WTC11 (cell line): ENCODE measurements at regions not wholly inside any gene's neighbourhood (a gene's known extent, or its start where the extent isn't known, plus 50 kb on each side); places are given as distances from the start of the nearest gene placed in this dataset.

Experiments
- ELF4 ChIP-seq: sonication (generic); formaldehyde crosslinking; IDR thresholded peaks from 2 replicates; pipeline ENCODE4 v1.8.1; 2022; ENCODE audit warnings: low read depth, mild to moderate bottlenecking, moderate library complexity, missing genetic modification reagents
- GTF2I ChIP-seq: fragments of 250-450 bp; sonication (Bioruptor Pico); conservative IDR thresholded peaks from 2 replicates; pipeline ENCODE4 v1.4.0; 2021; ENCODE audit warnings: mild to moderate bottlenecking
- JAZF1 ChIP-seq: fragments of 250-450 bp; sonication (Bioruptor Pico); IDR thresholded peaks from 2 replicates; pipeline ENCODE4 v1.9.0; 2021; ENCODE audit warnings: moderate library complexity, mild to moderate bottlenecking, inconsistent platforms
- MYBL2 ChIP-seq: sonication (generic); formaldehyde crosslinking; IDR thresholded peaks from 2 replicates; pipeline ENCODE4 v1.8.1; 2023; ENCODE audit warnings: mild to moderate bottlenecking, moderate library complexity, missing genetic modification reagents
- NFYB ChIP-seq: sonication (generic); formaldehyde crosslinking; conservative IDR thresholded peaks from 2 replicates; pipeline ENCODE4 v1.8.0; 2022; ENCODE audit warnings: low read depth, missing genetic modification reagents
- RORB ChIP-seq: fragments of 250-450 bp; sonication (Bioruptor Pico); IDR thresholded peaks from 2 replicates; pipeline ENCODE4 v1.9.0; 2021; ENCODE audit warnings: mild to moderate bottlenecking
- ZNF138 ChIP-seq: sonication (generic); formaldehyde crosslinking; conservative IDR thresholded peaks from 2 replicates; pipeline ENCODE4 v1.8.1; 2022; ENCODE audit warnings: mild to moderate bottlenecking, moderate library complexity, missing genetic modification reagents
- TF ChIP-seq, protein P1 (sequence below): sonication (generic); formaldehyde crosslinking; IDR thresholded peaks from 2 replicates; pipeline ENCODE4 v1.8.0; 2023; ENCODE audit warnings: missing genetic modification reagents, mild to moderate bottlenecking, borderline replicate concordance
- TF ChIP-seq, protein P2 (sequence below): sonication (generic); formaldehyde crosslinking; IDR thresholded peaks from 2 replicates; pipeline ENCODE4 v1.8.1; 2022; ENCODE audit warnings: mild to moderate bottlenecking, moderate library complexity, missing genetic modification reagents
- TF ChIP-seq, protein P3 (sequence below): sonication (generic); formaldehyde crosslinking; IDR thresholded peaks from 2 replicates; pipeline ENCODE4 v1.8.1; 2022; ENCODE audit warnings: missing genetic modification reagents, borderline replicate concordance
- TF ChIP-seq, protein P4 (sequence below): sonication (generic); formaldehyde crosslinking; IDR thresholded peaks from 2 replicates; pipeline ENCODE4 v1.8.1; 2022; ENCODE audit warnings: mild to moderate bottlenecking, missing genetic modification reagents, moderate library complexity, borderline replicate concordance
- TF ChIP-seq, protein P5 (sequence below): sonication (generic); formaldehyde crosslinking; IDR thresholded peaks from 2 replicates; pipeline ENCODE4 v1.8.0; 2022; ENCODE audit warnings: mild to moderate bottlenecking, missing genetic modification reagents
- TF ChIP-seq, protein P6 (sequence below): sonication (generic); formaldehyde crosslinking; IDR thresholded peaks from 2 replicates; pipeline ENCODE4 v1.8.0; 2022; ENCODE audit warnings: mild to moderate bottlenecking, missing genetic modification reagents
- TF ChIP-seq, protein P7 (sequence below): fragments of 250-450 bp; sonication (Bioruptor Pico); IDR thresholded peaks from 2 replicates; pipeline ENCODE4 v1.9.0; 2021; ENCODE audit warnings: mild to moderate bottlenecking

DNA sequence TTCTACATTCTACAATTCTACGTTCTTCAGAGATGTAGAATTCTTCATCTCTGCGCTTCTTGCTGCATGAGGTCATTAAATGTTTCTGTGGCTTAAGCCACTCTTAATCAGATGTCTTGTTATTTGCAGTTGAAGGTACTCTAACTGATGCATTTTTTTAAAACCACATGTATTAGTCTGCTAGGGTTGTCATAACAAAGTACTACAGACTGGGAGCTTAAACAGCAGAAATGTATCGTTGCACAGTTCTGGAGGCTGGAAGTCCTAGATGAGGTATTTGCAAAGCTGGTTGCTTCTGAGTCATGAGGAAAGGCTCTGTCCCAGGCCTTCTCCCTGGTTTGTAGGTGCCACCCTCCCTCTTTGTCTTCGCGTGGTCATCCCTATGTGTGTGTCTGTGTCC, 176.3 kb upstream of the GLI2 start (continued):
- TF ChIP-seq, protein P1, sequence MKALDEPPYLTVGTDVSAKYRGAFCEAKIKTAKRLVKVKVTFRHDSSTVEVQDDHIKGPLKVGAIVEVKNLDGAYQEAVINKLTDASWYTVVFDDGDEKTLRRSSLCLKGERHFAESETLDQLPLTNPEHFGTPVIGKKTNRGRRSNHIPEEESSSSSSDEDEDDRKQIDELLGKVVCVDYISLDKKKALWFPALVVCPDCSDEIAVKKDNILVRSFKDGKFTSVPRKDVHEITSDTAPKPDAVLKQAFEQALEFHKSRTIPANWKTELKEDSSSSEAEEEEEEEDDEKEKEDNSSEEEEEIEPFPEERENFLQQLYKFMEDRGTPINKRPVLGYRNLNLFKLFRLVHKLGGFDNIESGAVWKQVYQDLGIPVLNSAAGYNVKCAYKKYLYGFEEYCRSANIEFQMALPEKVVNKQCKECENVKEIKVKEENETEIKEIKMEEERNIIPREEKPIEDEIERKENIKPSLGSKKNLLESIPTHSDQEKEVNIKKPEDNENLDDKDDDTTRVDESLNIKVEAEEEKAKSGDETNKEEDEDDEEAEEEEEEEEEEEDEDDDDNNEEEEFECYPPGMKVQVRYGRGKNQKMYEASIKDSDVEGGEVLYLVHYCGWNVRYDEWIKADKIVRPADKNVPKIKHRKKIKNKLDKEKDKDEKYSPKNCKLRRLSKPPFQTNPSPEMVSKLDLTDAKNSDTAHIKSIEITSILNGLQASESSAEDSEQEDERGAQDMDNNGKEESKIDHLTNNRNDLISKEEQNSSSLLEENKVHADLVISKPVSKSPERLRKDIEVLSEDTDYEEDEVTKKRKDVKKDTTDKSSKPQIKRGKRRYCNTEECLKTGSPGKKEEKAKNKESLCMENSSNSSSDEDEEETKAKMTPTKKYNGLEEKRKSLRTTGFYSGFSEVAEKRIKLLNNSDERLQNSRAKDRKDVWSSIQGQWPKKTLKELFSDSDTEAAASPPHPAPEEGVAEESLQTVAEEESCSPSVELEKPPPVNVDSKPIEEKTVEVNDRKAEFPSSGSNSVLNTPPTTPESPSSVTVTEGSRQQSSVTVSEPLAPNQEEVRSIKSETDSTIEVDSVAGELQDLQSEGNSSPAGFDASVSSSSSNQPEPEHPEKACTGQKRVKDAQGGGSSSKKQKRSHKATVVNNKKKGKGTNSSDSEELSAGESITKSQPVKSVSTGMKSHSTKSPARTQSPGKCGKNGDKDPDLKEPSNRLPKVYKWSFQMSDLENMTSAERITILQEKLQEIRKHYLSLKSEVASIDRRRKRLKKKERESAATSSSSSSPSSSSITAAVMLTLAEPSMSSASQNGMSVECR (CRISPR knock-in tag), result no peak
- TF ChIP-seq, protein P2, sequence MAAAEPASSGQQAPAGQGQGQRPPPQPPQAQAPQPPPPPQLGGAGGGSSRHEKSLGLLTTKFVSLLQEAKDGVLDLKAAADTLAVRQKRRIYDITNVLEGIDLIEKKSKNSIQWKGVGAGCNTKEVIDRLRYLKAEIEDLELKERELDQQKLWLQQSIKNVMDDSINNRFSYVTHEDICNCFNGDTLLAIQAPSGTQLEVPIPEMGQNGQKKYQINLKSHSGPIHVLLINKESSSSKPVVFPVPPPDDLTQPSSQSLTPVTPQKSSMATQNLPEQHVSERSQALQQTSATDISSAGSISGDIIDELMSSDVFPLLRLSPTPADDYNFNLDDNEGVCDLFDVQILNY (CRISPR knock-in tag), result no peak
- TF ChIP-seq, protein P3, sequence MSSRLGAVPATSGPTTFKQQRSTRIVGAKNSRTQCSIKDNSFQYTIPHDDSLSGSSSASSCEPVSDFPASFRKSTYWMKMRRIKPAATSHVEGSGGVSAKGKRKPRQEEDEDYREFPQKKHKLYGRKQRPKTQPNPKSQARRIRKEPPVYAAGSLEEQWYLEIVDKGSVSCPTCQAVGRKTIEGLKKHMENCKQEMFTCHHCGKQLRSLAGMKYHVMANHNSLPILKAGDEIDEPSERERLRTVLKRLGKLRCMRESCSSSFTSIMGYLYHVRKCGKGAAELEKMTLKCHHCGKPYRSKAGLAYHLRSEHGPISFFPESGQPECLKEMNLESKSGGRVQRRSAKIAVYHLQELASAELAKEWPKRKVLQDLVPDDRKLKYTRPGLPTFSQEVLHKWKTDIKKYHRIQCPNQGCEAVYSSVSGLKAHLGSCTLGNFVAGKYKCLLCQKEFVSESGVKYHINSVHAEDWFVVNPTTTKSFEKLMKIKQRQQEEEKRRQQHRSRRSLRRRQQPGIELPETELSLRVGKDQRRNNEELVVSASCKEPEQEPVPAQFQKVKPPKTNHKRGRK, result no peak
- no peak for TF ChIP-seq RORB (CRISPR knock-in tag)
- TF ChIP-seq, protein P4, sequence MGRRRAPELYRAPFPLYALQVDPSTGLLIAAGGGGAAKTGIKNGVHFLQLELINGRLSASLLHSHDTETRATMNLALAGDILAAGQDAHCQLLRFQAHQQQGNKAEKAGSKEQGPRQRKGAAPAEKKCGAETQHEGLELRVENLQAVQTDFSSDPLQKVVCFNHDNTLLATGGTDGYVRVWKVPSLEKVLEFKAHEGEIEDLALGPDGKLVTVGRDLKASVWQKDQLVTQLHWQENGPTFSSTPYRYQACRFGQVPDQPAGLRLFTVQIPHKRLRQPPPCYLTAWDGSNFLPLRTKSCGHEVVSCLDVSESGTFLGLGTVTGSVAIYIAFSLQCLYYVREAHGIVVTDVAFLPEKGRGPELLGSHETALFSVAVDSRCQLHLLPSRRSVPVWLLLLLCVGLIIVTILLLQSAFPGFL, result no peak
- no peak for TF ChIP-seq ZNF138 (CRISPR knock-in tag)
- TF ChIP-seq ELF4 (CRISPR knock-in tag), result no peak
- TF ChIP-seq, protein P5, sequence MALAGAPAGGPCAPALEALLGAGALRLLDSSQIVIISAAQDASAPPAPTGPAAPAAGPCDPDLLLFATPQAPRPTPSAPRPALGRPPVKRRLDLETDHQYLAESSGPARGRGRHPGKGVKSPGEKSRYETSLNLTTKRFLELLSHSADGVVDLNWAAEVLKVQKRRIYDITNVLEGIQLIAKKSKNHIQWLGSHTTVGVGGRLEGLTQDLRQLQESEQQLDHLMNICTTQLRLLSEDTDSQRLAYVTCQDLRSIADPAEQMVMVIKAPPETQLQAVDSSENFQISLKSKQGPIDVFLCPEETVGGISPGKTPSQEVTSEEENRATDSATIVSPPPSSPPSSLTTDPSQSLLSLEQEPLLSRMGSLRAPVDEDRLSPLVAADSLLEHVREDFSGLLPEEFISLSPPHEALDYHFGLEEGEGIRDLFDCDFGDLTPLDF, result no peak
- TF ChIP-seq, protein P6, sequence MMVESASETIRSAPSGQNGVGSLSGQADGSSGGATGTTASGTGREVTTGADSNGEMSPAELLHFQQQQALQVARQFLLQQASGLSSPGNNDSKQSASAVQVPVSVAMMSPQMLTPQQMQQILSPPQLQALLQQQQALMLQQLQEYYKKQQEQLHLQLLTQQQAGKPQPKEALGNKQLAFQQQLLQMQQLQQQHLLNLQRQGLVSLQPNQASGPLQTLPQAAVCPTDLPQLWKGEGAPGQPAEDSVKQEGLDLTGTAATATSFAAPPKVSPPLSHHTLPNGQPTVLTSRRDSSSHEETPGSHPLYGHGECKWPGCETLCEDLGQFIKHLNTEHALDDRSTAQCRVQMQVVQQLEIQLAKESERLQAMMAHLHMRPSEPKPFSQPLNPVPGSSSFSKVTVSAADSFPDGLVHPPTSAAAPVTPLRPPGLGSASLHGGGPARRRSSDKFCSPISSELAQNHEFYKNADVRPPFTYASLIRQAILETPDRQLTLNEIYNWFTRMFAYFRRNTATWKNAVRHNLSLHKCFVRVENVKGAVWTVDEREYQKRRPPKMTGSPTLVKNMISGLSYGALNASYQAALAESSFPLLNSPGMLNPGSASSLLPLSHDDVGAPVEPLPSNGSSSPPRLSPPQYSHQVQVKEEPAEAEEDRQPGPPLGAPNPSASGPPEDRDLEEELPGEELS, result no peak
- no peak for TF ChIP-seq GTF2I (CRISPR knock-in tag)
- no peak for TF ChIP-seq JAZF1
- no peak for TF ChIP-seq NFYB (CRISPR knock-in tag)
- TF ChIP-seq, protein P7, sequence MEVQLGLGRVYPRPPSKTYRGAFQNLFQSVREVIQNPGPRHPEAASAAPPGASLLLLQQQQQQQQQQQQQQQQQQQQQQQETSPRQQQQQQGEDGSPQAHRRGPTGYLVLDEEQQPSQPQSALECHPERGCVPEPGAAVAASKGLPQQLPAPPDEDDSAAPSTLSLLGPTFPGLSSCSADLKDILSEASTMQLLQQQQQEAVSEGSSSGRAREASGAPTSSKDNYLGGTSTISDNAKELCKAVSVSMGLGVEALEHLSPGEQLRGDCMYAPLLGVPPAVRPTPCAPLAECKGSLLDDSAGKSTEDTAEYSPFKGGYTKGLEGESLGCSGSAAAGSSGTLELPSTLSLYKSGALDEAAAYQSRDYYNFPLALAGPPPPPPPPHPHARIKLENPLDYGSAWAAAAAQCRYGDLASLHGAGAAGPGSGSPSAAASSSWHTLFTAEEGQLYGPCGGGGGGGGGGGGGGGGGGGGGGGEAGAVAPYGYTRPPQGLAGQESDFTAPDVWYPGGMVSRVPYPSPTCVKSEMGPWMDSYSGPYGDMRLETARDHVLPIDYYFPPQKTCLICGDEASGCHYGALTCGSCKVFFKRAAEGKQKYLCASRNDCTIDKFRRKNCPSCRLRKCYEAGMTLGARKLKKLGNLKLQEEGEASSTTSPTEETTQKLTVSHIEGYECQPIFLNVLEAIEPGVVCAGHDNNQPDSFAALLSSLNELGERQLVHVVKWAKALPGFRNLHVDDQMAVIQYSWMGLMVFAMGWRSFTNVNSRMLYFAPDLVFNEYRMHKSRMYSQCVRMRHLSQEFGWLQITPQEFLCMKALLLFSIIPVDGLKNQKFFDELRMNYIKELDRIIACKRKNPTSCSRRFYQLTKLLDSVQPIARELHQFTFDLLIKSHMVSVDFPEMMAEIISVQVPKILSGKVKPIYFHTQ (CRISPR knock-in tag), result no peak
- no peak for TF ChIP-seq MYBL2 (CRISPR knock-in tag)
